ENCODE measurements at regions not wholly inside any gene's neighbourhood (a gene's known extent, or its start where the extent isn't known, plus 50 kb on each side); places are given as distances from the start of the nearest gene placed in this dataset.
"Not testable (repeated sequence)": the region's sequence is repeated elsewhere in the genome, so short reads cannot be mapped to it uniquely, and the experiment has no call there.

GRCh38 chr9:108048406-108049025, 558.9 kb upstream of the KLF4 start:
- peaks cover 0 to 6% of the 10 kb centered on the region in 2 donors for H3K4me1 ChIP-seq (replicated peaks in 1 of 2)
- H3K27ac ChIP-seq = no peak overlapping the region
- H3K27me3 ChIP-seq = no peaks in the 10 kb centered on the region
- no peak overlapping the region for H3K4me3 ChIP-seq
- no peaks in the 10 kb centered on the region for H3K36me3 ChIP-seq (replicated peaks in 1 of 2)
- intact Hi-C loops (cut with DNase I) = no loop called here
- peaks cover 0 to 5% (median 0%) of the 10 kb centered on the region in 3 donors for H3K9me3 ChIP-seq (replicated peaks in 1 of 3)
- DNase-seq = no peak
- no peak for TF ChIP-seq POLR2A (IDR thresholded peaks at IDR 0.05)
- TF ChIP-seq CTCF (IDR thresholded peaks at IDR 0.05) = no peak

GRCh38 chr9:108047777-108048176, 558.2 kb upstream of the KLF4 start:
- H3K27ac ChIP-seq; intact Hi-C loops (cut with DNase I); DNase-seq; H3K9me3 ChIP-seq (replicated peaks in 1 of 3); H3K4me3 ChIP-seq; H3K27me3 ChIP-seq; H3K4me1 ChIP-seq (replicated peaks in 1 of 2); H3K36me3 ChIP-seq (replicated peaks in 1 of 2): not testable (repeated sequence)
- WGBS, 4 donors = 60 to 100% (median 64%) methylated on average over 1 of the region's 1 CpG

GRCh38 chr9:108047264-108047663, 557.7 kb upstream of the KLF4 start:
- TF ChIP-seq POLR2A (IDR thresholded peaks at IDR 0.05) = no peak
- no peak for TF ChIP-seq CTCF (IDR thresholded peaks at IDR 0.05)
- peaks cover 0 to 6% (median 0%) of the 10 kb centered on the region in 3 donors for H3K9me3 ChIP-seq (replicated peaks in 1 of 3)
- WGBS, 4 donors = 63 to 77% (median 73%) methylated on average over 5 of the region's 5 CpGs
- no peak overlapping the region for H3K27ac ChIP-seq
- DNase-seq = no peak
- no peaks in the 10 kb centered on the region for H3K36me3 ChIP-seq (replicated peaks in 1 of 2)
- intact Hi-C loops (cut with DNase I) = no loop called here
- H3K27me3 ChIP-seq = no peaks in the 10 kb centered on the region
- H3K4me1 ChIP-seq (replicated peaks in 1 of 2) = no peaks in the 10 kb centered on the region
- no peak overlapping the region for H3K4me3 ChIP-seq

GRCh38 chr9:108045851-108046250, 556.3 kb upstream of the KLF4 start:
- TF ChIP-seq CTCF (IDR thresholded peaks at IDR 0.05) (no peak), POLR2A (IDR thresholded peaks at IDR 0.05) (no peak)
- Histone ChIP-seq H3K36me3 (replicated peaks in 1 of 2) (no peaks in the 10 kb centered on the region), H3K27me3 (no peaks in the 10 kb centered on the region), H3K4me1 (replicated peaks in 1 of 2) (no peaks in the 10 kb centered on the region), H3K9me3 (replicated peaks in 1 of 3) (peaks cover 0 to 6% (median 0%) of the 10 kb centered on the region in 3 donors), H3K27ac (no peak overlapping the region), H3K4me3 (no peak overlapping the region)
- DNase-seq = no peak
- intact Hi-C loops (cut with DNase I) = no loop called here
- WGBS, 4 donors = 95 to 100% (median 99%) methylated on average over 1 of the region's 1 CpG

- no peaks in the 10 kb centered on the region for H3K27me3 ChIP-seq
- H3K27ac ChIP-seq = no peak overlapping the region
- WGBS, 4 donors = 91 to 95% (median 93%) methylated on average over 1 of the region's 1 CpG
- H3K4me1 ChIP-seq (replicated peaks in 1 of 2) = no peaks in the 10 kb centered on the region
- peaks cover 0 to 6% (median 0%) of the 10 kb centered on the region in 3 donors for H3K9me3 ChIP-seq (replicated peaks in 1 of 3)
- no peak for DNase-seq
- intact Hi-C loops (cut with DNase I) = no loop called here
- TF ChIP-seq POLR2A (IDR thresholded peaks at IDR 0.05) = no peak
- no peak for TF ChIP-seq CTCF (IDR thresholded peaks at IDR 0.05)
- no peak overlapping the region for H3K4me3 ChIP-seq
- H3K36me3 ChIP-seq (replicated peaks in 1 of 2) = no peaks in the 10 kb centered on the region
These were observed 554.0 kb upstream of the KLF4 start for GRCh38 chr9:108043585-108043984.

Data from adrenal gland (tissue), 9 donors.